Suprapubic skin (tissue), 4 donors: ENCODE measurements at regions not wholly inside any gene's neighbourhood (a gene's known extent, or its start where the extent isn't known, plus 50 kb on each side); places are given as distances from the start of the nearest gene placed in this dataset.

Experiments used
- CTCF ChIP-seq, 2 donors: fragments of 200-600 bp in 1 of 2; fragments of 450-650 bp in 1 of 2; sonication (generic) in 1 of 2; IDR thresholded peaks; one replicate each; pipeline ENCODE4 v1.5.1; 2016 to 2019; ENCODE audit warnings: antibody characterized with exemption in 2 of 2, mild to moderate bottlenecking in 1 of 2, moderate library complexity in 1 of 2
- POLR2A ChIP-seq, 2 donors: fragments of 450-650 bp; IDR thresholded peaks; one replicate each; pipeline ENCODE4 v1.6.1; 2017; ENCODE audit warnings: antibody characterized with exemption in 2 of 2, mild to moderate bottlenecking in 2 of 2, moderate library complexity in 2 of 2
- POLR2AphosphoS5 ChIP-seq, 3 donors: sonication (generic); formaldehyde crosslinking; IDR thresholded peaks; one replicate each; pipeline ENCODE4 v1.6.1; 2017; ENCODE audit warnings: antibody characterized with exemption in 3 of 3

DNA sequence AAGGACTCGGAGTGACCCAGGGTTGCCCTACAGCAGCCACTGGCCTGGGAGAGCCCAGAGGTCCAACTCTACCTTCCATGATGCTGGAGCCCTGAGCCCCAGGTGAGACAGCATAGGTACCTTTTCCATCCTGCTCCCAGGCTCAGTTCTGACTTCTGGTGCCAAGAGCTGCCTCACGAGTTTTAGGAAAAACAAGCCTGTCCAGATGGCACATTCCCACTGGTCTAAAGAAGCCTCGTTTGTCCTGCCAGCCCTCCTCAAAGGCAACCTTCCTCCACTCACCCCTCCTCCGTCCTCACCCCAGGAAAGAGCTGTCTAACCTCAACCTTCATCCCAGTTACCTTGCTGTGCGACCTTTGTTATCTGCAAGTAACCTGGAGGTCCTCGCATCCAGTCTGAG is 53.5 kb upstream of the PRELP start:
- TF ChIP-seq CTCF (IDR thresholded peaks at IDR 0.05) (no peak), POLR2AphosphoS5 (IDR thresholded peaks at IDR 0.05) (no peak), POLR2A (IDR thresholded peaks at IDR 0.05) (no peak)
